ENCODE measurements at regions not wholly inside any gene's neighbourhood (a gene's known extent, or its start where the extent isn't known, plus 50 kb on each side); places are given as distances from the start of the nearest gene placed in this dataset.

DNA sequence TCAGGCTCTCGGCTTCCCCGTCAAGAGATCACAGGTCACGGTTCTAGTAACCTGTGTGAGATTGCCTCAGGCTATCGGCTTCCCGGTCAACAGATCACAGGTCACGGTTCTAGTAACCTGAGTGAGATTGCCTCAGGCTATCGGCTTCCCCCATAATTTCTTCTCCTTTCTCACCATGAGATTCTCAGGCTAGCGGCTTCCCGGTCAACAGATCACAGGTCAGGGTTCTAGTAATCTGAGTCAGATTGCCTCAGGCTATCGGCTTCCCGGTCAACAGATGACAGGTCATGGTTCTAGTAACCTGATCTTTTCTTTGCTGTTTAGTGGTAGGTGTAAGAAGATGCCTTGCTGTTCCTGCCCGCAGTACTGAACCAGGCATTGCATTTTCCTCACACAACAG is 418.2 kb upstream of the ZNF717 start (continued):
- TF ChIP-seq, protein P1, sequence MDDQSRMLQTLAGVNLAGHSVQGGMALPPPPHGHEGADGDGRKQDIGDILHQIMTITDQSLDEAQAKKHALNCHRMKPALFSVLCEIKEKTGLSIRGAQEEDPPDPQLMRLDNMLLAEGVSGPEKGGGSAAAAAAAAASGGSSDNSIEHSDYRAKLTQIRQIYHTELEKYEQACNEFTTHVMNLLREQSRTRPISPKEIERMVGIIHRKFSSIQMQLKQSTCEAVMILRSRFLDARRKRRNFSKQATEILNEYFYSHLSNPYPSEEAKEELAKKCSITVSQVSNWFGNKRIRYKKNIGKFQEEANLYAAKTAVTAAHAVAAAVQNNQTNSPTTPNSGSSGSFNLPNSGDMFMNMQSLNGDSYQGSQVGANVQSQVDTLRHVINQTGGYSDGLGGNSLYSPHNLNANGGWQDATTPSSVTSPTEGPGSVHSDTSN (IDR thresholded peaks at IDR 0.05; ENCODE audit: insufficient replicate concordance, low read depth, low read length): no peak
- TF ChIP-seq, protein P2, sequence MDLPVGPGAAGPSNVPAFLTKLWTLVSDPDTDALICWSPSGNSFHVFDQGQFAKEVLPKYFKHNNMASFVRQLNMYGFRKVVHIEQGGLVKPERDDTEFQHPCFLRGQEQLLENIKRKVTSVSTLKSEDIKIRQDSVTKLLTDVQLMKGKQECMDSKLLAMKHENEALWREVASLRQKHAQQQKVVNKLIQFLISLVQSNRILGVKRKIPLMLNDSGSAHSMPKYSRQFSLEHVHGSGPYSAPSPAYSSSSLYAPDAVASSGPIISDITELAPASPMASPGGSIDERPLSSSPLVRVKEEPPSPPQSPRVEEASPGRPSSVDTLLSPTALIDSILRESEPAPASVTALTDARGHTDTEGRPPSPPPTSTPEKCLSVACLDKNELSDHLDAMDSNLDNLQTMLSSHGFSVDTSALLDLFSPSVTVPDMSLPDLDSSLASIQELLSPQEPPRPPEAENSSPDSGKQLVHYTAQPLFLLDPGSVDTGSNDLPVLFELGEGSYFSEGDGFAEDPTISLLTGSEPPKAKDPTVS (IDR thresholded peaks at IDR 0.05; ENCODE audit: low read depth, low read length): no peak
- TF ChIP-seq ZBED1 (IDR thresholded peaks at IDR 0.05; ENCODE audit: borderline replicate concordance): no peak
- TF ChIP-seq, protein P3, sequence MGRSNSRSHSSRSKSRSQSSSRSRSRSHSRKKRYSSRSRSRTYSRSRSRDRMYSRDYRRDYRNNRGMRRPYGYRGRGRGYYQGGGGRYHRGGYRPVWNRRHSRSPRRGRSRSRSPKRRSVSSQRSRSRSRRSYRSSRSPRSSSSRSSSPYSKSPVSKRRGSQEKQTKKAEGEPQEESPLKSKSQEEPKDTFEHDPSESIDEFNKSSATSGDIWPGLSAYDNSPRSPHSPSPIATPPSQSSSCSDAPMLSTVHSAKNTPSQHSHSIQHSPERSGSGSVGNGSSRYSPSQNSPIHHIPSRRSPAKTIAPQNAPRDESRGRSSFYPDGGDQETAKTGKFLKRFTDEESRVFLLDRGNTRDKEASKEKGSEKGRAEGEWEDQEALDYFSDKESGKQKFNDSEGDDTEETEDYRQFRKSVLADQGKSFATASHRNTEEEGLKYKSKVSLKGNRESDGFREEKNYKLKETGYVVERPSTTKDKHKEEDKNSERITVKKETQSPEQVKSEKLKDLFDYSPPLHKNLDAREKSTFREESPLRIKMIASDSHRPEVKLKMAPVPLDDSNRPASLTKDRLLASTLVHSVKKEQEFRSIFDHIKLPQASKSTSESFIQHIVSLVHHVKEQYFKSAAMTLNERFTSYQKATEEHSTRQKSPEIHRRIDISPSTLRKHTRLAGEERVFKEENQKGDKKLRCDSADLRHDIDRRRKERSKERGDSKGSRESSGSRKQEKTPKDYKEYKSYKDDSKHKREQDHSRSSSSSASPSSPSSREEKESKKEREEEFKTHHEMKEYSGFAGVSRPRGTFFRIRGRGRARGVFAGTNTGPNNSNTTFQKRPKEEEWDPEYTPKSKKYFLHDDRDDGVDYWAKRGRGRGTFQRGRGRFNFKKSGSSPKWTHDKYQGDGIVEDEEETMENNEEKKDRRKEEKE (IDR thresholded peaks at IDR 0.05): no peak
- no peak for TF ChIP-seq IRF4 (IDR thresholded peaks at IDR 0.05; ENCODE audit: low read depth, low read length)
- TF ChIP-seq SREBF2 (IDR thresholded peaks at IDR 0.05; ENCODE audit: low read length): no peak
- TF ChIP-seq, protein P4, sequence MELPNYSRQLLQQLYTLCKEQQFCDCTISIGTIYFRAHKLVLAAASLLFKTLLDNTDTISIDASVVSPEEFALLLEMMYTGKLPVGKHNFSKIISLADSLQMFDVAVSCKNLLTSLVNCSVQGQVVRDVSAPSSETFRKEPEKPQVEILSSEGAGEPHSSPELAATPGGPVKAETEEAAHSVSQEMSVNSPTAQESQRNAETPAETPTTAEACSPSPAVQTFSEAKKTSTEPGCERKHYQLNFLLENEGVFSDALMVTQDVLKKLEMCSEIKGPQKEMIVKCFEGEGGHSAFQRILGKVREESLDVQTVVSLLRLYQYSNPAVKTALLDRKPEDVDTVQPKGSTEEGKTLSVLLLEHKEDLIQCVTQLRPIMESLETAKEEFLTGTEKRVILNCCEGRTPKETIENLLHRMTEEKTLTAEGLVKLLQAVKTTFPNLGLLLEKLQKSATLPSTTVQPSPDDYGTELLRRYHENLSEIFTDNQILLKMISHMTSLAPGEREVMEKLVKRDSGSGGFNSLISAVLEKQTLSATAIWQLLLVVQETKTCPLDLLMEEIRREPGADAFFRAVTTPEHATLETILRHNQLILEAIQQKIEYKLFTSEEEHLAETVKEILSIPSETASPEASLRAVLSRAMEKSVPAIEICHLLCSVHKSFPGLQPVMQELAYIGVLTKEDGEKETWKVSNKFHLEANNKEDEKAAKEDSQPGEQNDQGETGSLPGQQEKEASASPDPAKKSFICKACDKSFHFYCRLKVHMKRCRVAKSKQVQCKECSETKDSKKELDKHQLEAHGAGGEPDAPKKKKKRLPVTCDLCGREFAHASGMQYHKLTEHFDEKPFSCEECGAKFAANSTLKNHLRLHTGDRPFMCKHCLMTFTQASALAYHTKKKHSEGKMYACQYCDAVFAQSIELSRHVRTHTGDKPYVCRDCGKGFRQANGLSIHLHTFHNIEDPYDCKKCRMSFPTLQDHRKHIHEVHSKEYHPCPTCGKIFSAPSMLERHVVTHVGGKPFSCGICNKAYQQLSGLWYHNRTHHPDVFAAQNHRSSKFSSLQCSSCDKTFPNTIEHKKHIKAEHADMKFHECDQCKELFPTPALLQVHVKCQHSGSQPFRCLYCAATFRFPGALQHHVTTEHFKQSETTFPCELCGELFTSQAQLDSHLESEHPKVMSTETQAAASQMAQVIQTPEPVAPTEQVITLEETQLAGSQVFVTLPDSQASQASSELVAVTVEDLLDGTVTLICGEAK (IDR thresholded peaks at IDR 0.05; ENCODE audit: borderline replicate concordance): no peak
- TF ChIP-seq, protein P5, sequence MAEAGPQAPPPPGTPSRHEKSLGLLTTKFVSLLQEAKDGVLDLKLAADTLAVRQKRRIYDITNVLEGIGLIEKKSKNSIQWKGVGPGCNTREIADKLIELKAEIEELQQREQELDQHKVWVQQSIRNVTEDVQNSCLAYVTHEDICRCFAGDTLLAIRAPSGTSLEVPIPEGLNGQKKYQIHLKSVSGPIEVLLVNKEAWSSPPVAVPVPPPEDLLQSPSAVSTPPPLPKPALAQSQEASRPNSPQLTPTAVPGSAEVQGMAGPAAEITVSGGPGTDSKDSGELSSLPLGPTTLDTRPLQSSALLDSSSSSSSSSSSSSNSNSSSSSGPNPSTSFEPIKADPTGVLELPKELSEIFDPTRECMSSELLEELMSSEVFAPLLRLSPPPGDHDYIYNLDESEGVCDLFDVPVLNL (IDR thresholded peaks at IDR 0.05; ENCODE audit: low read depth, low read length): no peak
- TF ChIP-seq ZZZ3 (IDR thresholded peaks at IDR 0.05; ENCODE audit: control insufficient read depth, insufficient read length, low read depth): no peak
- TF ChIP-seq, protein P6, sequence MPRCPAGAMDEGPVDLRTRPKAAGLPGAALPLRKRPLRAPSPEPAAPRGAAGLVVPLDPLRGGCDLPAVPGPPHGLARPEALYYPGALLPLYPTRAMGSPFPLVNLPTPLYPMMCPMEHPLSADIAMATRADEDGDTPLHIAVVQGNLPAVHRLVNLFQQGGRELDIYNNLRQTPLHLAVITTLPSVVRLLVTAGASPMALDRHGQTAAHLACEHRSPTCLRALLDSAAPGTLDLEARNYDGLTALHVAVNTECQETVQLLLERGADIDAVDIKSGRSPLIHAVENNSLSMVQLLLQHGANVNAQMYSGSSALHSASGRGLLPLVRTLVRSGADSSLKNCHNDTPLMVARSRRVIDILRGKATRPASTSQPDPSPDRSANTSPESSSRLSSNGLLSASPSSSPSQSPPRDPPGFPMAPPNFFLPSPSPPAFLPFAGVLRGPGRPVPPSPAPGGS (IDR thresholded peaks at IDR 0.05; ENCODE audit: borderline replicate concordance, insufficient read depth, low read depth, low read length, poor library complexity, severe bottlenecking): no peak
